ENCODE measurements at regions not wholly inside any gene's neighbourhood (a gene's known extent, or its start where the extent isn't known, plus 50 kb on each side); places are given as distances from the start of the nearest gene placed in this dataset.

GRCh38 chr5:28110781-28111180, 1072.4 kb upstream of the CDH9 start:
- H3K4me3 ChIP-seq (ENCODE audit: low read depth, low read length), result no peak overlapping the region
- TF ChIP-seq CTCF (IDR thresholded peaks at IDR 0.05; ENCODE audit: low read depth, low read length), result no peak

- TF ChIP-seq CTCF (IDR thresholded peaks at IDR 0.05; ENCODE audit: low read depth, low read length), result no peak
- no peak overlapping the region for H3K4me3 ChIP-seq (ENCODE audit: low read depth, low read length)
Observed at GRCh38 chr5:28104080-28104479, 1065.7 kb upstream of the CDH9 start.

GRCh38 chr5:28084069-28084468, 1045.7 kb upstream of the CDH9 start:
- no peak for TF ChIP-seq CTCF (IDR thresholded peaks at IDR 0.05; ENCODE audit: low read depth, low read length)
- no peak overlapping the region for H3K4me3 ChIP-seq (ENCODE audit: low read depth, low read length)

- no peak for TF ChIP-seq CTCF (IDR thresholded peaks at IDR 0.05; ENCODE audit: low read depth, low read length)
Observed at GRCh38 chr5:28082610-28083009, 1044.2 kb upstream of the CDH9 start.

GRCh38 chr5:28077291-28078240, 1039.2 kb upstream of the CDH9 start:
- no peak for TF ChIP-seq CTCF (IDR thresholded peaks at IDR 0.05; ENCODE audit: low read depth, low read length)
- no peak overlapping the region for H3K4me3 ChIP-seq (ENCODE audit: low read depth, low read length)

More at GRCh38 chr5:28082610-28083009, 1044.2 kb upstream of the CDH9 start:
- H3K4me3 ChIP-seq (ENCODE audit: low read depth, low read length), result no peak overlapping the region

GRCh38 chr5:28066856-28067255, 1028.5 kb upstream of the CDH9 start:
- no peak for TF ChIP-seq CTCF (IDR thresholded peaks at IDR 0.05; ENCODE audit: low read depth, low read length)
- H3K4me3 ChIP-seq (ENCODE audit: low read depth, low read length), result no peak overlapping the region

GRCh38 chr5:28065656-28066055, 1027.3 kb upstream of the CDH9 start:
- H3K4me3 ChIP-seq (ENCODE audit: low read depth, low read length), result no peak overlapping the region
- TF ChIP-seq CTCF (IDR thresholded peaks at IDR 0.05; ENCODE audit: low read depth, low read length), result no peak

Data from WI38 (cell line).